ENCODE measurements at regions not wholly inside any gene's neighbourhood (a gene's known extent, or its start where the extent isn't known, plus 50 kb on each side); places are given as distances from the start of the nearest gene placed in this dataset.

DNA sequence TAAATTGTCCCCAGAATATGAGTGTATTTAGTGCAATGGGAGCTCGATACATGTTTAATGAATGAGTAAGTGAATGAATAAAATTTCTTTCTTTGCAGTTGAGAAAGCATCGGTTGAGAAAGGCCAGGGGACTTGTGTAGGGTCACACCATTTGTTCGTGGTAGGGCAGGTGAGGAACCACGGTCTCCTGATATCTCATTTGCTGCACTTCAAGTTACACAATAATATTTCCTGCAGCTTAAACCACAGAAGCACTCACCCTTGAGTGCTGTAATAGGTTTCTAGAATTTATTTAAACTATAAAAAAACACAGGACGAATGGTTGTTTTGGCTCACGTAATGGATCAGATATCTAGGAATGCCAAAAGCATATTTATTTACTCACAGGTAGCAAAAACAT, 429.8 kb downstream of the SPATA31D1 start:
- no peaks in the 10 kb centered on the region for H3K27me3 ChIP-seq (replicated peaks in 1 of 4; ENCODE audit: control extremely low read depth in 1 of 4, control insufficient read depth in 3 of 4, insufficient read depth in 4 of 4, low read length in 3 of 4)
- H3K9ac ChIP-seq (ENCODE audit: low read length), result no peak overlapping the region
- H3K27ac Mint-ChIP-seq, result no peak overlapping the region
- WGBS (ENCODE audit: insufficient coverage), result 35% methylated on average over 2 of the region's 6 CpGs
- ATAC-seq (ENCODE audit: low read depth), result no peak
- DNase-seq, result no peak
- intact Hi-C loops (cut with micrococcal nuclease), result no loop called here
- CTCF ChIA-PET, result no interaction called here
- TF ChIP-seq, protein P1, sequence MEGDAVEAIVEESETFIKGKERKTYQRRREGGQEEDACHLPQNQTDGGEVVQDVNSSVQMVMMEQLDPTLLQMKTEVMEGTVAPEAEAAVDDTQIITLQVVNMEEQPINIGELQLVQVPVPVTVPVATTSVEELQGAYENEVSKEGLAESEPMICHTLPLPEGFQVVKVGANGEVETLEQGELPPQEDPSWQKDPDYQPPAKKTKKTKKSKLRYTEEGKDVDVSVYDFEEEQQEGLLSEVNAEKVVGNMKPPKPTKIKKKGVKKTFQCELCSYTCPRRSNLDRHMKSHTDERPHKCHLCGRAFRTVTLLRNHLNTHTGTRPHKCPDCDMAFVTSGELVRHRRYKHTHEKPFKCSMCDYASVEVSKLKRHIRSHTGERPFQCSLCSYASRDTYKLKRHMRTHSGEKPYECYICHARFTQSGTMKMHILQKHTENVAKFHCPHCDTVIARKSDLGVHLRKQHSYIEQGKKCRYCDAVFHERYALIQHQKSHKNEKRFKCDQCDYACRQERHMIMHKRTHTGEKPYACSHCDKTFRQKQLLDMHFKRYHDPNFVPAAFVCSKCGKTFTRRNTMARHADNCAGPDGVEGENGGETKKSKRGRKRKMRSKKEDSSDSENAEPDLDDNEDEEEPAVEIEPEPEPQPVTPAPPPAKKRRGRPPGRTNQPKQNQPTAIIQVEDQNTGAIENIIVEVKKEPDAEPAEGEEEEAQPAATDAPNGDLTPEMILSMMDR (IDR thresholded peaks at IDR 0.05), result no peak
- TF ChIP-seq EZH2 (IDR thresholded peaks at IDR 0.05; ENCODE audit: borderline replicate concordance, insufficient read depth, low read depth, low read length, poor library complexity, severe bottlenecking), result no peak
- H2AFZ ChIP-seq (ENCODE audit: insufficient read depth, low read depth, low read length, poor library complexity, severe bottlenecking), result no peak overlapping the region
- no peaks in the 10 kb centered on the region for H4K20me1 ChIP-seq (ENCODE audit: control insufficient read depth, insufficient read depth, low read length, poor library complexity, severe bottlenecking)
- no peaks in the 10 kb centered on the region for H3K36me3 ChIP-seq (replicated peaks in 1 of 2; ENCODE audit: control extremely low read depth in 1 of 2, control insufficient read depth in 1 of 2, extremely low read depth in 1 of 2, insufficient read depth in 2 of 2, low read length in 1 of 2)
- no peak overlapping the region for H3K4me3 ChIP-seq (ENCODE audit: control extremely low read depth in 1 of 5, extremely low read depth in 1 of 5, insufficient read depth in 1 of 5, low read depth in 2 of 5, low read length in 4 of 5)
- H3K27me3 Mint-ChIP-seq, result no peaks in the 10 kb centered on the region
- H3K27ac ChIP-seq (ENCODE audit: low read length in 2 of 2), result no peak overlapping the region
- H3K4me2 ChIP-seq (replicated peaks; ENCODE audit: low read depth, low read length, poor library complexity, severe bottlenecking), result no peak overlapping the region
- H3K79me2 ChIP-seq (ENCODE audit: control insufficient read depth, insufficient read depth, low read length), result no peaks in the 10 kb centered on the region
- peaks cover 5% of the 10 kb centered on the region for H3K4me1 Mint-ChIP-seq
- no peak overlapping the region for H3K4me3 Mint-ChIP-seq
- H3K4me1 ChIP-seq (ENCODE audit: control insufficient read depth in 2 of 2, insufficient read depth in 2 of 2, low read length in 2 of 2), result no peaks in the 10 kb centered on the region
- POLR2A ChIA-PET, result no interaction called here
- peaks cover 0 to 4% (median 0%) of the 10 kb centered on the region in 3 donors for H3K9me3 ChIP-seq (ENCODE audit: control extremely low read depth in 1 of 3, control insufficient read depth in 2 of 3, insufficient read depth in 1 of 3, low read length in 2 of 3)
- H3K9me3 Mint-ChIP-seq (ENCODE audit: insufficient read depth), result peaks cover 9% of the 10 kb centered on the region

DNA sequence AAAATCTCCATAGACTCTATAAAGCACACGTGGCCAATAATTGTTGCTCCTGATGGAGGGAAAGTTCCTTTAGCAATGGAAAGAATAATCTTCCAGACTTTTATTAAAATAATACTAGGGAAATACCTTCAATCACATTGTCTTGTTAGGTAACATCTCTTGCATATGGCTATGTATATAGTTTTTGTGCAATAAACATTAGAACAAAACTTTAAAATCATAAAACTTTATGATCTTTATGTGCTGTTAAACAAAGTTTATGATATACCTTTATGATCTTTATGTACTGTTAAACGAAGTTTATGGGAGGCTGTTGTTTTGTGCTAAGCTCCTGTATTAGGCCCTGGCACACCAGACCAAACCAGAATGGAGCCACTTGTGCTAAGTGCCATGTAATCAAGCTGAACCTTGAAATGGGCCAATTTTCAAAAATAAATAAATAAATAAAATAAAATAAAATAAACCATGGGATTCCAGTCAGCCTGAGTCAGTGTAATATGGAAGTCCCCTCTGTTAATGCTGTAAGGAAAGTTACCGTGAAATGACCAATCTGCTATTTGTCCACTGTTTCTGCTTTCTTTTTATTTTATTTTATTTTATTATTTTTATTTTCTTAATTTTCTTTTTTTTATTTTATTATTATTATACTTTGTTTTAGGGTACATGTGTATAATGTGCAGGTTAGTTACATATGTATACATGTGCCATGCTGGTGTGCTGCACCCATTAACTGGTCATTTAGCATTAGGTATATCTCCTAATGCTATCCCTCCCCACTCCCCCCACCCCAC, 431.3 kb downstream of the SPATA31D1 start:
- Histone ChIP-seq H4K20me1 (ENCODE audit: control insufficient read depth, insufficient read depth, low read length, poor library complexity, severe bottlenecking) (no peaks in the 10 kb centered on the region), H3K4me2 (replicated peaks; ENCODE audit: low read depth, low read length, poor library complexity, severe bottlenecking) (no peak overlapping the region), H3K9me3 (ENCODE audit: control extremely low read depth in 1 of 3, control insufficient read depth in 2 of 3, insufficient read depth in 1 of 3, low read length in 2 of 3) (peaks cover 0 to 4% (median 0%) of the 10 kb centered on the region in 3 donors), H3K4me3 (ENCODE audit: control extremely low read depth in 1 of 5, extremely low read depth in 1 of 5, insufficient read depth in 1 of 5, low read depth in 2 of 5, low read length in 4 of 5) (no peak overlapping the region), H3K4me1 (ENCODE audit: control insufficient read depth in 2 of 2, insufficient read depth in 2 of 2, low read length in 2 of 2) (no peaks in the 10 kb centered on the region), H2AFZ (ENCODE audit: insufficient read depth, low read depth, low read length, poor library complexity, severe bottlenecking) (no peak overlapping the region), H3K27me3 (replicated peaks in 1 of 4; ENCODE audit: control extremely low read depth in 1 of 4, control insufficient read depth in 3 of 4, insufficient read depth in 4 of 4, low read length in 3 of 4) (no peaks in the 10 kb centered on the region), H3K9ac (ENCODE audit: low read length) (no peak overlapping the region), H3K79me2 (ENCODE audit: control insufficient read depth, insufficient read depth, low read length) (no peaks in the 10 kb centered on the region), H3K36me3 (replicated peaks in 1 of 2; ENCODE audit: control extremely low read depth in 1 of 2, control insufficient read depth in 1 of 2, extremely low read depth in 1 of 2, insufficient read depth in 2 of 2, low read length in 1 of 2) (no peaks in the 10 kb centered on the region), H3K27ac (ENCODE audit: low read length in 2 of 2) (no peak overlapping the region)
- ATAC-seq (ENCODE audit: low read depth), result no peak
- Mint-ChIP-seq H3K4me1 (peaks cover 5% of the 10 kb centered on the region), H3K9me3 (ENCODE audit: insufficient read depth) (peaks cover 2% of the 10 kb centered on the region), H3K4me3 (no peak overlapping the region), H3K27ac (no peak overlapping the region), H3K27me3 (no peaks in the 10 kb centered on the region)
- POLR2A ChIA-PET, result no interaction called here
- no CpG with 5 or more reads among the region's 3 CpGs for WGBS (ENCODE audit: insufficient coverage)
- TF ChIP-seq, protein P1 (IDR thresholded peaks at IDR 0.05), result no peak
- no peak for TF ChIP-seq EZH2 (IDR thresholded peaks at IDR 0.05; ENCODE audit: borderline replicate concordance, insufficient read depth, low read depth, low read length, poor library complexity, severe bottlenecking)
- CTCF ChIA-PET, result no interaction called here
- no peak for DNase-seq
- intact Hi-C loops (cut with micrococcal nuclease), result no loop called here
